IPS-20b (cell line): ENCODE measurements at regions not wholly inside any gene's neighbourhood (a gene's known extent, or its start where the extent isn't known, plus 50 kb on each side); places are given as distances from the start of the nearest gene placed in this dataset.

Source experiments
- H3K27ac ChIP-seq: one replicate; pipeline ENCODE4 v1.5.1; 2013; ENCODE audit warnings: low read length
- H3K27me3 ChIP-seq: 2 replicates; pipeline ENCODE4 v1.6.1; 2013; ENCODE audit warnings: mild to moderate bottlenecking, low read length, inconsistent platforms; ENCODE audit not compliant: insufficient read depth
- H3K36me3 ChIP-seq: 2 replicates; pipeline ENCODE4 v1.6.1; 2013; ENCODE audit warnings: low read depth, mild to moderate bottlenecking, inconsistent platforms, low read length, moderate library complexity; ENCODE audit not compliant: insufficient read depth
- H3K4me1 ChIP-seq: 2 replicates; pipeline ENCODE4 v1.6.1; 2013; ENCODE audit warnings: mild to moderate bottlenecking, control low read depth, inconsistent platforms, low read length, moderate library complexity; ENCODE audit not compliant: insufficient read depth
- H3K4me3 ChIP-seq: 2 replicates; pipeline ENCODE4 v1.5.1; 2013; ENCODE audit warnings: mild to moderate bottlenecking, low read length, inconsistent platforms
- H3K9ac ChIP-seq: 2 replicates; pipeline ENCODE4 v1.6.1; 2013; ENCODE audit warnings: low read depth, mild to moderate bottlenecking, inconsistent platforms, low read length, moderate library complexity
- H3K9me3 ChIP-seq: 2 replicates; pipeline ENCODE4 v1.6.1; 2013; ENCODE audit warnings: mild to moderate bottlenecking, low read depth, low read length, inconsistent platforms; ENCODE audit not compliant: insufficient read depth

GRCh38 chr6:2550247-2550646 is 200.5 kb downstream of the MYLK4 start:
- Histone ChIP-seq H3K4me3 (no peak overlapping the region), H3K36me3 (no peaks in the 10 kb centered on the region), H3K27me3 (no peaks in the 10 kb centered on the region), H3K27ac (no peak overlapping the region), H3K9ac (no peak overlapping the region), H3K4me1 (no peaks in the 10 kb centered on the region), H3K9me3 (peaks cover 16% of the 10 kb centered on the region)

DNA sequence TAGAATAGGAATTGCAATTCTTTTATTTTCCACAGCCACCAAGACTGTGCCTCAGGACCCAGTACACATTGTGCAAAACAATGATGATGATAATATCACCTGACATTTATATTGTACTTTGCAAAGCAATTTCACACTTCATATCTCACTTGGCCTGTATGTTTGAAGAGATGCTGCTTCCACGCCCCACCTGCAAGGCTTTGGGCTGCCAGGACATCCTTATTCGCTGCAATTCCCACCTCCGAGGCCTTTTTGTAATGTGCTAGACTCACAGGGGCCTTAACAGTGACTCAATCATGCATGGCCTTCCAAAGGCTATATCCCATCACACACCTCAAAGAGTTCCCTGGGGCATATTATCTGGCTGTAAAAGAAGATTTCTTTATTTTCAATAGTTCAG is 200.9 kb downstream of the MYLK4 start:
- Histone ChIP-seq H3K4me3 (no peak overlapping the region), H3K4me1 (no peaks in the 10 kb centered on the region), H3K9me3 (peaks cover 16% of the 10 kb centered on the region), H3K9ac (no peak overlapping the region), H3K27me3 (no peaks in the 10 kb centered on the region), H3K27ac (no peak overlapping the region), H3K36me3 (no peaks in the 10 kb centered on the region)

- Histone ChIP-seq H3K4me3 (no peak overlapping the region), H3K27me3 (no peaks in the 10 kb centered on the region), H3K4me1 (no peaks in the 10 kb centered on the region), H3K27ac (no peak overlapping the region), H3K9me3 (peaks cover 16% of the 10 kb centered on the region), H3K9ac (no peak overlapping the region), H3K36me3 (no peaks in the 10 kb centered on the region)
Observed at GRCh38 chr6:2547355-2547754, 203.4 kb downstream of the MYLK4 start.

DNA sequence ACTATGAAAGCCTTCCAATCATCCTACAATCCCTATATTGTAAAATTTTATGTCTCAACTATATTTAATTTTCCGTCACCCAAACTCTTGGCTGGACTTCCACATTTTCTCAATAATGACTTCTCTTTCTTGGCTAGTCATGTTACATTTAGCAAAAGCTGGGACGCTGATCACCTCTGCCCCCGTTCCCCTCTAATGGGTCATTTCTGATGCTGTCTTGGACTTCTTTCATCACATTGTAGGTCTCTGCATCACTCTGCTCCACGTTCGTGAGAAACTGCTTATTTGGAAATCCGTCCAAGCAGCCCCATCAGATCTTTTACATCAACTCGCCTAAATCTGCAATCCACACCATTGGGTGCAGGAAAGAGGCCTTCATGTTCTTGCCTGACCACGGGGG is 203.8 kb downstream of the MYLK4 start:
- Histone ChIP-seq H3K4me1 (no peaks in the 10 kb centered on the region), H3K36me3 (no peaks in the 10 kb centered on the region), H3K27ac (no peak overlapping the region), H3K9me3 (peaks cover 16% of the 10 kb centered on the region), H3K4me3 (no peak overlapping the region), H3K9ac (no peak overlapping the region), H3K27me3 (no peaks in the 10 kb centered on the region)

DNA sequence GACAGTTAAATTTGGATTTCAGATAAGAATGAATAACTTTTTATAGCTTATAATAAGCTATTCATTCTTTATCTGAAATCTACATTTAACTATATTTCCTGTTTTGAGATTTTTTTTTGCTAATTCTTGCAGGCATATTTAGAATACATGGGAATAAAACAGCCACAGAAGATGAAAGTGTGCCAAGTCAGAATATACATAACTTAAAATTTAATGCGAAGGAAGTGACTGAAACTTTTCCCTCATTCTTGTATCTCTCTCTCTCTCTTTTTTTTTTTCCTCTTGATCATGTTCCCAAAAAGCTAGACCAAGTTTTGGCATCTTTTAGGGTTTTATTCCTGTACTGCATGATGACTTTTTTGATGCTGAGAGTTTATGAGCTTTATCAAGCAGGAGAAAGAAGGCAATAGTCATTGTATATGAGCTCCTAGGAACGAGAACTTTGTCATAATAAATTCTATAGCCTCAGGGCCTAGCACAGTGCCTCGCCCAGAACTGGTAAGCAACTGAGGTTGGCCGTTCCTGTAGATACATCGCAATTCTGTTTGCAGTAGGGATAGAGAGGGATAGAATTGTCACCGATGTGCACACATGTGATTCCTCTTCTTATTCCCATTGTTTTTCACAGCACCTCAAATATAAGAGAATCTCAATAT is 205.2 kb downstream of the MYLK4 start:
- Histone ChIP-seq H3K27ac (no peak overlapping the region), H3K9me3 (peaks cover 16% of the 10 kb centered on the region), H3K36me3 (no peaks in the 10 kb centered on the region), H3K4me1 (no peaks in the 10 kb centered on the region), H3K4me3 (no peak overlapping the region), H3K9ac (no peak overlapping the region), H3K27me3 (no peaks in the 10 kb centered on the region)

GRCh38 chr6:2543321-2543720 is 207.4 kb downstream of the MYLK4 start:
- Histone ChIP-seq H3K9me3 (peaks cover 13% of the 10 kb centered on the region), H3K4me3 (no peak overlapping the region), H3K4me1 (no peaks in the 10 kb centered on the region), H3K36me3 (no peaks in the 10 kb centered on the region), H3K27me3 (no peaks in the 10 kb centered on the region), H3K9ac (no peak overlapping the region), H3K27ac (no peak overlapping the region)

GRCh38 chr6:2542858-2543218 is 207.9 kb downstream of the MYLK4 start:
- Histone ChIP-seq H3K36me3 (no peaks in the 10 kb centered on the region), H3K9me3 (peaks cover 8% of the 10 kb centered on the region), H3K4me3 (no peak overlapping the region), H3K27ac (no peak overlapping the region), H3K4me1 (no peaks in the 10 kb centered on the region), H3K27me3 (no peaks in the 10 kb centered on the region), H3K9ac (no peak overlapping the region)

DNA sequence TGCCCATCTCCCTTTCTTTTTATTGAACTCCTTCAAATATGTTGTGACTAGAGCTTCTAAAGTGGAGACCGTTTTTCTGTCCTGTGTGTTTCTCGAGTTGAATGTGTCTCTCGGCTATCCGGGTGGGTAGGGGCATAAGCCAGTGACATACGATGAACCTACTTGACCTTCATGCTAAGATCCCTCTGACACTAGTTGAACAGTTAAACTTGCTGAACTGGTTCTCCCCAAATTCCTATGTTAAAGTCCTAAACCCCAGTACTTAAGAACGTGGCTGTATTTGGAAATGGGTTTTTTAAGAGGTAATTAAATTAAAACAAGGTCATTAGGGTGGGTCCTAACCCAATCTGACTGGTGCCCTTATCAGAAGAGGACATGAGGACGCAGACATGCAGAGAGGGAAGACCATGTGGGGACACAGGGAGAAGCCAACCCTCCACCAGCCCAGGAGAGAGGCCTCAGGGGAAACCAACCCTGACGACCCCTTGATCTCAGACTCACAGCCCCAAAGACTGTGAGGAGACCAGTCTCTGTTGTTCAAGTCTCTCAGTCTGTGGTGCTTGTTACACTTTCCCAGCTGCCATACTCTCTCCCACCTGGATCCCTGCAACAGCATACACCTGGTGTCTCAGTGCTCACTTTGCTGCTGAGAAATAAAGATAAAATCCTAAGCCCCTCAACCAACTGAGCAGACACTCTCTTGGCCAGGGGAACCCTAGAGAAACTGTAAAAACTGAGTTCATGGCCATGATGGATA is 208.4 kb downstream of the MYLK4 start:
- H3K9ac ChIP-seq, result no peak overlapping the region
- no peaks in the 10 kb centered on the region for H3K27me3 ChIP-seq
- peaks cover 4% of the 10 kb centered on the region; the same call in 1 of the 2 replicates for H3K9me3 ChIP-seq
- no peak overlapping the region for H3K4me3 ChIP-seq
- no peaks in the 10 kb centered on the region for H3K36me3 ChIP-seq
- H3K27ac ChIP-seq, result no peak overlapping the region
- no peaks in the 10 kb centered on the region for H3K4me1 ChIP-seq

DNA sequence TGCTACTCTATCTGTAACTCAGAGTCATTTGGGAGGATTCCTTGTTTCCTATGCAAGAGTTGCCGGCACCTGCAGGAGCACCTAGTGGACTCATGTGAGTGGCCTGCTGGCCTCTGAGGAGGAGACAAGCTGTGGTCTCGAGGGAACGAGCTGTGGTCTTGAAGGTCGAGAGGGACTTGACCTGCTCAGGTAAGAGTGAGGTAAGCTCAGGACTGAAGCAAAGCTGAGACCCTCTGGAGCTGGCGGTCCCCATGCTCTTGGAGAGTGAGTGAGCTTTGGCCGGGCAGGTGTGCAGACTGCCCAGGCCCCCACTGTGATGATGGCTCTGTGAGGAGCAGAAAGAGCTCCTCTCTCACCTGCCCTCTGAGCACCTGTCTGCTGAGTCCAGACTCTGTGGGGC is 214.3 kb downstream of the MYLK4 start:
- Histone ChIP-seq H3K36me3 (no peaks in the 10 kb centered on the region), H3K4me1 (no peaks in the 10 kb centered on the region), H3K4me3 (no peak overlapping the region), H3K27ac (no peak overlapping the region), H3K27me3 (no peaks in the 10 kb centered on the region), H3K9me3 (no peaks in the 10 kb centered on the region), H3K9ac (no peak overlapping the region)

- Histone ChIP-seq H3K9me3 (no peaks in the 10 kb centered on the region), H3K4me1 (no peaks in the 10 kb centered on the region), H3K27ac (no peak overlapping the region), H3K36me3 (no peaks in the 10 kb centered on the region), H3K27me3 (no peaks in the 10 kb centered on the region), H3K4me3 (no peak overlapping the region), H3K9ac (no peak overlapping the region)
Observed at GRCh38 chr6:2535506-2535905, 215.2 kb downstream of the MYLK4 start.

DNA sequence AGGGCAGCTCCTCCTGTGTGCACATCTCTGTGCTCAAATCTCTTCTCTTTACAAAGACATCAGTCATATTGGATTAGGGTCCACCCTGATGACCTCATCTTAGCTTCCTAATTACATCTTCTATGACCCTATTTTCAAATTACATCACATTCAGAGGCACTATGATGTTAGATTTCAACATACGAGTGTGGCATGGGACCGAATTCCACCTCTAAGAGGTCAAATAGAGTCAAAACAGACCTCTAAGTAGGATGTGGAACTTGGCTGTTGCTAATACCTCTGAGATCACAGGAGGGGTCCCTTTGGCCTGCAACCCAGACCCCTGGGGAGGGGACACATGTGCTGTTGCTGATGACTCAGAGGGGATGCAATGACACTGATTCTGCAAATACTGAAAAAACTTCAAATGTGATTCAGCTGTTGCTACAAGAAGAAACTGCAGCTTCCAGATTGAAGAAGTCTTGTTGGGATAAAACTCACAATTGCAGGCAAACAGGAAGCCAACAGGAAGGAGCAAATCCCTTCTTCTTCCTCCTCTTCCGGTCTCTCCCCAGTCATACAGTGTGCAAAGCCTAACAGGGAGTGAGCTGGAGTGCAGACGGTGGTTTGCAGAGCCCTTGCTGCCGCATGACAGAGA is 216.2 kb downstream of the MYLK4 start:
- no peak overlapping the region for H3K27ac ChIP-seq
- H3K9me3 ChIP-seq, result no peaks in the 10 kb centered on the region
- H3K9ac ChIP-seq, result no peak overlapping the region
- no peaks in the 10 kb centered on the region for H3K36me3 ChIP-seq
- no peaks in the 10 kb centered on the region for H3K4me1 ChIP-seq
- H3K27me3 ChIP-seq, result no peaks in the 10 kb centered on the region
- no peak overlapping the region for H3K4me3 ChIP-seq
